A549 (cell line): ENCODE measurements at regions not wholly inside any gene's neighbourhood (a gene's known extent, or its start where the extent isn't known, plus 50 kb on each side); places are given as distances from the start of the nearest gene placed in this dataset.
A peak's percentile ranks its signal among the peaks of the same experiment; 100 is the strongest.

ENCODE experiments used
- ATAC-seq, 2 experiments: fragments of 200-7000 bp in 1 of 2; fragments of >200 bp in 1 of 2; cut with Nextera tagmentation in 1 of 2; cut with Tn5 transposase in 1 of 2; 3 replicates each; pipeline versions ENCODE4 v1.8.0 to v1.9.1; 2018 to 2020; ENCODE audit warnings: mild to moderate bottlenecking in 1 of 2, moderate library complexity in 1 of 2
- CTCF ChIA-PET: fragments of 300-600 bp; sonication (Branson Sonifier 250); formaldehyde crosslinking; extraction: SDS; loops from one replicate; lab custom pipeline; 2021; ENCODE audit warnings: antibody characterized with exemption, inconsistent platforms; lab: Yijun Ruan, JAX
- POLR2A ChIA-PET: fragments of 350-600 bp; formaldehyde crosslinking; extraction: SDS; loops from one replicate; lab custom pipeline; 2021; ENCODE audit warnings: antibody characterized with exemption, inconsistent platforms; lab: Yijun Ruan, JAX
- DNase-seq, 2 experiments: peaks; one replicate each; pipeline versions ENCODE4 v3.0.0 to v3.0.0-alpha.2; 2011 to 2016; ENCODE audit warnings: low read depth in 1 of 2, low spot score in 1 of 2
- FAIRE-seq: peaks from 2 replicates; lab custom pipeline; 2011; peaks lifted over from hg19 to GRCh38; lab: Jason Lieb, UNC
- H3K27ac ChIP-seq, 2 experiments: fragments of >200 bp; sonication (Bioruptor Twin); formaldehyde crosslinking; 3 replicates each; pipeline ENCODE4 v1.5.1; 2016 to 2017
- H3K4me1 ChIP-seq: fragments of >200 bp; sonication (Bioruptor Twin); formaldehyde crosslinking; 3 replicates; pipeline ENCODE4 v1.6.1; 2016
- H3K4me2 ChIP-seq: fragments of >200 bp; sonication (Bioruptor Twin); formaldehyde crosslinking; 3 replicates; pipeline ENCODE4 v1.6.1; 2016
- H3K4me3 ChIP-seq: fragments of >200 bp; sonication (Bioruptor Twin); formaldehyde crosslinking; 3 replicates; pipeline ENCODE4 v1.5.1; 2016
- H3K9me3 ChIP-seq: fragments of >200 bp; sonication (Bioruptor Twin); formaldehyde crosslinking; 3 replicates; pipeline ENCODE4 v1.6.1; 2016
- BCL3 ChIP-seq: fragments of >200 bp; sonication (Bioruptor Twin); formaldehyde crosslinking; IDR thresholded peaks from 3 replicates; pipeline ENCODE4 v1.6.1; 2016
- CEBPB ChIP-seq, 2 experiments: fragments of >200 bp in 1 of 2; sonication (Bioruptor Twin) in 1 of 2; formaldehyde crosslinking in 1 of 2; IDR thresholded peaks; 2 replicates each; pipeline ENCODE4 v1.6.1; 2012 to 2016
- EHF ChIP-seq: fragments of 250-450 bp; sonication (Bioruptor Pico); IDR thresholded peaks from 2 replicates; pipeline ENCODE4 v1.5.0; 2020; ENCODE audit warnings: mild to moderate bottlenecking
- EHMT2 ChIP-seq: fragments of 200-600 bp; sonication (generic); IDR thresholded peaks from 2 replicates; pipeline ENCODE4 v1.6.1; 2016; ENCODE audit warnings: antibody characterized with exemption, low read depth, mild to moderate bottlenecking, moderate library complexity
- EP300 ChIP-seq, 2 experiments: fragments of >200 bp; sonication (Bioruptor Twin); formaldehyde crosslinking; IDR thresholded peaks; 2 replicates in 1 of 2; 3 replicates in 1 of 2; pipeline ENCODE4 v1.6.1; 2016 to 2017
- FOXS1 ChIP-seq: fragments of 250-450 bp; sonication (Bioruptor Pico); IDR thresholded peaks from 2 replicates; pipeline ENCODE4 v1.5.0; 2020; ENCODE audit warnings: mild to moderate bottlenecking, moderate library complexity
- HDAC2 ChIP-seq: fragments of 200-600 bp; sonication (generic); IDR thresholded peaks from 2 replicates; pipeline ENCODE4 v1.6.1; 2016
- HOXA7 ChIP-seq: fragments of 250-450 bp; sonication (Bioruptor Pico); IDR thresholded peaks from 2 replicates; pipeline ENCODE4 v1.5.0; 2020; ENCODE audit warnings: mild to moderate bottlenecking, moderate library complexity
- HOXB5 ChIP-seq: fragments of 250-450 bp; sonication (Bioruptor Pico); IDR thresholded peaks from 2 replicates; pipeline ENCODE4 v1.5.0; 2020; ENCODE audit warnings: mild to moderate bottlenecking, moderate library complexity
- JUNB ChIP-seq: fragments of >200 bp; sonication (Bioruptor Twin); formaldehyde crosslinking; IDR thresholded peaks from 2 replicates; pipeline ENCODE4 v1.6.1; 2016
- KDM1A ChIP-seq: fragments of 200-600 bp; sonication (generic); IDR thresholded peaks from 2 replicates; pipeline ENCODE4 v1.6.1; 2016; ENCODE audit warnings: low read depth, mild to moderate bottlenecking
- MAFK ChIP-seq: fragments of 450-650 bp; IDR thresholded peaks from 2 replicates; pipeline ENCODE4 v1.6.1; 2014; ENCODE audit not compliant: partially characterized antibody
- MAX ChIP-seq: IDR thresholded peaks from 2 replicates; pipeline ENCODE4 v1.6.1; 2012
- MYC ChIP-seq: IDR thresholded peaks from 2 replicates; pipeline ENCODE4 v1.6.1; 2012; ENCODE audit warnings: mild to moderate bottlenecking, inconsistent platforms, low read length, improper control_type of control experiment, borderline replicate concordance
- NFE2L2 ChIP-seq: fragments of 150-350 bp; conservative IDR thresholded peaks from 2 replicates; pipeline ENCODE4 v1.6.1; 2014; ENCODE audit warnings: low read length
- NPAS2 ChIP-seq: fragments of 250-450 bp; sonication (Bioruptor Pico); IDR thresholded peaks from 2 replicates; pipeline ENCODE4 v1.8.0; 2022; ENCODE audit warnings: mild to moderate bottlenecking, moderate library complexity, borderline replicate concordance
- RARB ChIP-seq: fragments of 250-450 bp; sonication (Bioruptor Pico); IDR thresholded peaks from 2 replicates; pipeline ENCODE4 v1.8.0; 2021; ENCODE audit warnings: mild to moderate bottlenecking, moderate library complexity
- RNF2 ChIP-seq: fragments of 200-600 bp; sonication (generic); IDR thresholded peaks from 2 replicates; pipeline ENCODE4 v1.6.1; 2016; ENCODE audit warnings: low read depth, mild to moderate bottlenecking, antibody characterized with exemption, moderate library complexity, borderline replicate concordance
- SREBF2 ChIP-seq: fragments of 450-650 bp; IDR thresholded peaks from 2 replicates; pipeline ENCODE4 v1.6.1; 2014; ENCODE audit warnings: mild to moderate bottlenecking, moderate library complexity
- ZC3H11A ChIP-seq: fragments of 450-650 bp; IDR thresholded peaks from 2 replicates; pipeline ENCODE4 v1.6.1; 2014; ENCODE audit warnings: antibody characterized with exemption, mild to moderate bottlenecking
- ZSCAN20 ChIP-seq: fragments of 250-450 bp; sonication (Bioruptor Pico); IDR thresholded peaks from 2 replicates; pipeline ENCODE4 v1.8.0; 2022; ENCODE audit warnings: mild to moderate bottlenecking, moderate library complexity
- WGBS: methylation state at CpG from one replicate; pipeline ENCODE4 v1.1.6; 2017; ENCODE audit errors: missing lambda C conversion rate; 5-methylcytosine and 5-hydroxymethylcytosine counted together
- TF ChIP-seq, protein P1 (sequence below): fragments of 200-600 bp; sonication (generic); IDR thresholded peaks from 2 replicates; pipeline ENCODE4 v1.6.1; 2016; ENCODE audit warnings: antibody characterized with exemption, mild to moderate bottlenecking, moderate library complexity
- TF ChIP-seq, protein P2 (sequence below): IDR thresholded peaks from 2 replicates; pipeline ENCODE4 v1.6.1; 2012; ENCODE audit warnings: low read depth, borderline replicate concordance

GRCh38 chr13:26867451-26868091, 107.0 kb upstream of the GPR12 start:
- Histone ChIP-seq H3K27ac (no peak overlapping the region), H3K9me3 (no peaks in the 10 kb centered on the region), H3K4me1 (no peaks in the 10 kb centered on the region), H3K4me3 (no peak overlapping the region), H3K4me2 (no peak overlapping the region)
- no peak for FAIRE-seq
- TF ChIP-seq, protein P1, sequence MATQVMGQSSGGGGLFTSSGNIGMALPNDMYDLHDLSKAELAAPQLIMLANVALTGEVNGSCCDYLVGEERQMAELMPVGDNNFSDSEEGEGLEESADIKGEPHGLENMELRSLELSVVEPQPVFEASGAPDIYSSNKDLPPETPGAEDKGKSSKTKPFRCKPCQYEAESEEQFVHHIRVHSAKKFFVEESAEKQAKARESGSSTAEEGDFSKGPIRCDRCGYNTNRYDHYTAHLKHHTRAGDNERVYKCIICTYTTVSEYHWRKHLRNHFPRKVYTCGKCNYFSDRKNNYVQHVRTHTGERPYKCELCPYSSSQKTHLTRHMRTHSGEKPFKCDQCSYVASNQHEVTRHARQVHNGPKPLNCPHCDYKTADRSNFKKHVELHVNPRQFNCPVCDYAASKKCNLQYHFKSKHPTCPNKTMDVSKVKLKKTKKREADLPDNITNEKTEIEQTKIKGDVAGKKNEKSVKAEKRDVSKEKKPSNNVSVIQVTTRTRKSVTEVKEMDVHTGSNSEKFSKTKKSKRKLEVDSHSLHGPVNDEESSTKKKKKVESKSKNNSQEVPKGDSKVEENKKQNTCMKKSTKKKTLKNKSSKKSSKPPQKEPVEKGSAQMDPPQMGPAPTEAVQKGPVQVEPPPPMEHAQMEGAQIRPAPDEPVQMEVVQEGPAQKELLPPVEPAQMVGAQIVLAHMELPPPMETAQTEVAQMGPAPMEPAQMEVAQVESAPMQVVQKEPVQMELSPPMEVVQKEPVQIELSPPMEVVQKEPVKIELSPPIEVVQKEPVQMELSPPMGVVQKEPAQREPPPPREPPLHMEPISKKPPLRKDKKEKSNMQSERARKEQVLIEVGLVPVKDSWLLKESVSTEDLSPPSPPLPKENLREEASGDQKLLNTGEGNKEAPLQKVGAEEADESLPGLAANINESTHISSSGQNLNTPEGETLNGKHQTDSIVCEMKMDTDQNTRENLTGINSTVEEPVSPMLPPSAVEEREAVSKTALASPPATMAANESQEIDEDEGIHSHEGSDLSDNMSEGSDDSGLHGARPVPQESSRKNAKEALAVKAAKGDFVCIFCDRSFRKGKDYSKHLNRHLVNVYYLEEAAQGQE = peak; percentile 95
- TF ChIP-seq MAFK (peak; percentile 3), EHMT2 (peak; percentile 76; the same call in 1 of the 2 replicates), SREBF2 (no peak)
- ATAC-seq = no peak
- POLR2A ChIA-PET = no interaction called here
- CTCF ChIA-PET = no interaction called here
- WGBS = 0% methylated on average over 5 of the region's 5 CpGs
- DNase-seq = peak; percentile 2 to 5

DNA sequence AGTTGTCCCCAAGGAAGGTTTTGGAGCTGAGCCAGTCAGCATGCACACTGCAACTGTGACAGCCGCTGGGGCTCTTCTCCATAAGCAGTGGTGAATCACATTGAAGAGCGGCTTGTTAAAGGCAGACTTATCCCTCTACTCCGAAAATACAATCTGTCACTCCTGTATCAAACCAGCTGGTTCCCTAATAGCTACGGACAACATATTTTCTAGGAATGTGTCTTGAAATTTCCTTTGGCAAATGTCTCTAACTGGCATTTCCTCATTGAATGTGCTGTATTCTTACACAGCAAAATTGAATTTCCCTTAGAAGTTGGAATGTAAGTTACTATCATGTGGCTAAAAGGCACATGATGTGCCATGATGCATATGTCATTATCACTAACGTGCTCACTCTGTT, 104.0 kb upstream of the GPR12 start:
- 0% methylated on average over 5 of the region's 5 CpGs for WGBS
- POLR2A ChIA-PET = no interaction called here

DNA sequence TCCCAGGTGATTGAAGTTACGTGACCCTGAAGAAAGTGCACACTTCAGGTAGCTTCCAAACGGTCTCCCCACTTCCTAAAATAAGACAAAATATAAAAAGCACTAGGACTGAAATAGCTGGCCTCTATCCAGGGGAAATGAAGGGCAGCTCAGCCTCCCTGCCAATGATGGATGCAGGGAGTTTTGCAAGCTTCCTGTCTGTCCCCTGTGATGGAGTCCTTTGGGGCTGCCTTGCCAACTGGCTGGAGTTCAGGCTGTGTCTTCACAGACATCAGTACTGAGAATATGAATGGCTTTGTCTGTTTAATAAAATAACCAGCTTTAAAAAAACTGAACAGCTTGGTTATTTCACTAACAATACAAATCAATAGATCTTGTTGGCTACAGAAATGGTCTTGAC, 101.4 kb upstream of the GPR12 start:
- ATAC-seq (no peak), FAIRE-seq (no peak)

More for the DNA sequence above, 104.0 kb upstream of the GPR12 start:
- Histone ChIP-seq H3K9me3 (no peaks in the 10 kb centered on the region), H3K4me2 (no peak overlapping the region), H3K4me1 (no peaks in the 10 kb centered on the region), H3K27ac (no peak overlapping the region), H3K4me3 (no peak overlapping the region)
- TF ChIP-seq, protein P2, sequence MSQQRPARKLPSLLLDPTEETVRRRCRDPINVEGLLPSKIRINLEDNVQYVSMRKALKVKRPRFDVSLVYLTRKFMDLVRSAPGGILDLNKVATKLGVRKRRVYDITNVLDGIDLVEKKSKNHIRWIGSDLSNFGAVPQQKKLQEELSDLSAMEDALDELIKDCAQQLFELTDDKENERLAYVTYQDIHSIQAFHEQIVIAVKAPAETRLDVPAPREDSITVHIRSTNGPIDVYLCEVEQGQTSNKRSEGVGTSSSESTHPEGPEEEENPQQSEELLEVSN = no peak
- no peak for TF ChIP-seq HDAC2
- DNase-seq (no peak), ATAC-seq (no peak), FAIRE-seq (no peak)
- CTCF ChIA-PET = interaction anchor here (3.5 kb wide), 1 partner anchor 7 kb away, joined by 18 read pairs; no protein-coding TSS in a partner anchor

More for the DNA sequence above, 101.4 kb upstream of the GPR12 start:
- POLR2A ChIA-PET = no interaction called here
- Histone ChIP-seq H3K27ac (no peak overlapping the region), H3K9me3 (no peaks in the 10 kb centered on the region), H3K4me3 (no peak overlapping the region), H3K4me1 (no peaks in the 10 kb centered on the region), H3K4me2 (no peak overlapping the region)
- no peak for DNase-seq
- CTCF ChIA-PET = interaction anchor here (3.5 kb wide), 1 partner anchor 10 kb away, joined by 18 read pairs; no protein-coding TSS in a partner anchor
- 0% methylated on average over 2 of the region's 2 CpGs for WGBS
- TF ChIP-seq BCL3 = no peak
- TF ChIP-seq KDM1A = no peak
- TF ChIP-seq NPAS2 (CRISPR knock-in tag) = no peak
- TF ChIP-seq CEBPB (IDR thresholded peaks at IDR 0.05) = no peak
- no peak for TF ChIP-seq MYC
- TF ChIP-seq ZC3H11A = no peak
- TF ChIP-seq NFE2L2 = no peak
- TF ChIP-seq FOXS1 = no peak
- TF ChIP-seq HOXA7 = no peak
- no peak for TF ChIP-seq EP300 (IDR thresholded peaks at IDR 0.05)
- TF ChIP-seq RNF2 = no peak
- TF ChIP-seq MAX = no peak
- no peak for TF ChIP-seq EHF (CRISPR knock-in tag)
- TF ChIP-seq HOXB5 (CRISPR knock-in tag) = no peak
- TF ChIP-seq ZSCAN20 (CRISPR knock-in tag) = no peak
- TF ChIP-seq RARB (CRISPR knock-in tag) = no peak
- TF ChIP-seq JUNB = no peak
